Right forelimb (tissue), 1 donor: ENCODE measurements at regions not wholly inside any gene's neighbourhood (a gene's known extent, or its start where the extent isn't known, plus 50 kb on each side); places are given as distances from the start of the nearest gene placed in this dataset.
"Not testable (repeated sequence)": the region's sequence is repeated elsewhere in the genome, so short reads cannot be mapped to it uniquely, and the experiment has no call there.

Source experiments
- DNase-seq: peaks from one replicate; pipeline ENCODE4 v3.0.0-alpha.2; 2018

DNA sequence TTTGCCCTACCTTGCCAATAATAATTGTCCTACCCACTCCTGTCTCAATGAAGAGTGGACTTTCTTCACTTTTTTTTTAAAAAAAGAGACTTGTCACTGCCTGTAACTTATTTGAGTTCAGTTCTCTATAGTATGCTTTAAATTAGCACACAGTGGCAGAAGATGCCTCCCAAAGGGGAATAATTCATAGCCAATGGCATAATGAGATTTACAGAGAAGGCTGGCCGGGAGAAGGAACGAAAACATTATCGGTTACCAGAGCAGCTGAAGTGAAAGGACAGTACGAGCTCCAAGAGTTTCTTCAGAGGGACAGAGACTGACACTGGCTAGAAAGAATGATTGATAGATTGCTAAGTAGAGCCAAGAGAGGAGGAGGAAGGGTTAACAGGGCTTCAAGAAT is 356.3 kb downstream of the EMP1 start:
- DNase-seq: no peak

DNA sequence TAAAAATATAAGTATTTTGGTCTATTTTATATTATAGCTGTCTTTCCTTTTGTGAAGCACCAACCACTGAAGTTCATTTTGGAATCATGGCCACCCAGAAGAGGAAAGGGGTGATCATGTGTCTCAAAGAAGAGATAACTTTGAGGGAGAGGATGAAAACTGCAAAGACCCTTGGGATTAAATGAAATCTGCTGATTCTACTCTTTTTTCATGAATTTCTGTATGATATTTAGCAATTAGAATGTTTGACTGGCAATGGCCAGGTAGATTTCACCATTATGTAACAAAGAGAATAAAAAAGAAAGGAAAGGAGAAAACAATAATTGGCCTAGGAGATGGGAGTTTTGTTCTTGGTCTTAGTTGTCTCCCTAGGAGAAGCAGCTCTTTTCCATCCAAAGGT is 350.8 kb downstream of the EMP1 start:
- DNase-seq: no peak

GRCh38 chr12:13546231-13546630 is 349.7 kb downstream of the EMP1 start:
- DNase-seq: no peak

DNA sequence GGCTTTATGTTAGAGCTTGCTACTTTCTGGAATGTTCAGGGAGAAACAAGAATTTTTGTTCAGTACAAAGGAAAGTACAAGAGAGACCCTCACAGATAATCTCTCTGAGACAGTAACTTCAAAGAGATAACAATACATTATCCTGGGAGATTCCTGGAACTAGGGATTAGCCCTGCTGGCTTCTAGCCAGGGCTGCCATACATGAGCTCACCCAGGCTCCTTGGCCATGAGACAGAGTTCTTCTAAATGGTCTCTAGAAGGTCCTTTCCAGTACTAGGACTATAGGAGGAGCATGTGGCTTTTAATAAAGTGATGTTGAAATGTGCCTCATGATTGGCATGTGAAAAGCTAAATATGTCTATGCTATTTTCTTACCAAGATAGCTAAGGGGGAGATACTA is 342.5 kb downstream of the EMP1 start:
- DNase-seq: no peak

GRCh38 chr12:13538136-13538535 is 341.6 kb downstream of the EMP1 start:
- no peak for DNase-seq

DNA sequence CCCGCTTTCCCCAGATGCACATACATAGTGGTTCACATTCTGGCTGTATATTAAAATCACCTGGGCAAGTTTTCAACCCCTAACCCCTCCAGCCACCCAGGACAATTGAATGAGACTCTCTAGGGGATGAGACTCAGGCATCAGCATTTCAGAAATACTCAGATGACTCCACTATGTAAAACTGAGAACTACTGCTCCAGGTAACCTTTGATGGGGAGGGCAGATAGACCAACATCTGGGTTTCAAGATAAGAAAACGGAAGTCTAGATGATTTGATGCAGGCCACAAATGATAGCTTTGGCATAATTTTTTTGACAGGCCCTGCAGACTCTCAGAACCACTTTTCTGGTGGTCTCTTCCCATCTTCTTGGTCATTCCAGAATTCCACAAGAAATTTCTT is 341.1 kb downstream of the EMP1 start:
- DNase-seq: no peak

GRCh38 chr12:13536219-13536910 is 339.8 kb downstream of the EMP1 start:
- DNase-seq: no peak

DNA sequence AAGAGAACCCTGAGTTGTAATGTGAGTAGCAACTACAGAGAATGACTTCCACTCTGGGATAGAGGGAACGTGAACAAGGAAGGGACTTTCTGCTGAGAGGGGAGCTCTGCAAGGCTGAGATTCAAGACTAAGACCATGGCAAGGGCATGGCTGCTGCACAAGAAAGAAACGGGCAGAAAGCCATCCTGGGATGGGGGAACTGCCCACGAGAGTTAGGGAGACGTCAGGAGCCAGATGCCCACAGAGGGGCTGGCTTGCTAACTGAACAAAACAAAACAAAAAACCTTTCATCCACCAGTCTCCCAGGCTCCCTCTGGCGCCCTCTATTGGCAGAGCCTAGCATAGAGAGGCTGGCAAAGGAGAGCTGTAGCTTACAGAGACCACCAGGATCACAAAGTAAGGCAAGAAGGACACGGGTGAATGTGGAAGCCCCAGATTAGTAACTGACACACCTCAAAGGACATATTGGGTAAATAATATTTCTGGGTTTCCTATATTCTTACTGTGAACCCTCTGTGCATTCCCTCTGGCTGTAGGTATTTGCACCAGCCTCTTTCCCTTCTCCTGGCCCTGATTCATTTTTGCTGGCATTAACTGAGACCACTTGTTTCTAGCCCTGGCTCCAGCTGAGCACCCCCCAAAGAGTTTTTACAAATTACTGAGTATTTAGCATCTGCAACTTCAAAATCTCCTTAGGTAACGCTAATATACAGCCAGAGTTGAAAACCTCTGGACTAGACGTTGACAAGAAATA is 338.3 kb downstream of the EMP1 start:
- peak; percentile 85 for DNase-seq

- DNase-seq: no peak
These were observed 337.7 kb downstream of the EMP1 start for GRCh38 chr12:13534242-13534641.

GRCh38 chr12:13530966-13531365 is 334.4 kb downstream of the EMP1 start:
- no peak for DNase-seq

GRCh38 chr12:13526185-13526921 is 329.8 kb downstream of the EMP1 start:
- DNase-seq: not testable (repeated sequence)

DNA sequence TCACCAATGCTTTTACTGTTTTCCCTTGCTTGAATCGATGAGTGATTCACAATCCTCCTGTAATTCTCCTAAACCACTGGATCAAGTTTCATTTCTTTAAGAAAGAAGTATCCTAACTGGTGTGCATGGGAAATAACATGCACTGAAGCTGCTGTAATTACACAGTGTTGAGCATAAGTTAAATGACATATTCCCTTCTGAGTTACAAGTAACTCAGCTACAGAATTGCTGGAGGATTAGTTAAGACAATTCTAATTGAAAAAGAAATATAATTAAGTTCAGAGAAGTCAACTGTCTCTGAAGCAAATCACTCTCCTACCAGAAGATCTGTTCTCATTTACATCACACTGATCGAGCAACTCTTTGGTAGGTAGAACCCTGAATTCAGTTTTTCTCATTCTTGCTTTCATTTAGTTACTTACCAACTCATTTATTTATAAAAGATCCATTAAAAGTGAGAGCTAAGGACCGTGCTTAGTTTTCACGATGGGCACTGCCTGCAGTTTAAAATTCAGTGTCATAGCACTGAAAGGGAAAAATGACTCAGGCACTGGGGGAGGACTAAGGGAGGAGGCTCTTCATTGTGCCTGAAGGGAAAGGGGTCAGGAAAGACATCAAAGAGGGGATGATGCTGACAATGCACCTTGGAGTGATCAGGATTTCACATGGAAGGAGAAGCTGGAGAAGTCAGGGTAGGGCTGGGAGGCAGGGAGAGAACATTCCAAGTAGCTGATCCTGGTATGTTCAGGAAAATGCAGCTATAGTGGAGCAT is 327.2 kb downstream of the EMP1 start:
- DNase-seq: no peak

GRCh38 chr12:13518034-13518433 is 321.5 kb downstream of the EMP1 start:
- not testable (repeated sequence) for DNase-seq

- no peak for DNase-seq
These were observed 313.2 kb downstream of the EMP1 start for GRCh38 chr12:13509740-13510139.

DNA sequence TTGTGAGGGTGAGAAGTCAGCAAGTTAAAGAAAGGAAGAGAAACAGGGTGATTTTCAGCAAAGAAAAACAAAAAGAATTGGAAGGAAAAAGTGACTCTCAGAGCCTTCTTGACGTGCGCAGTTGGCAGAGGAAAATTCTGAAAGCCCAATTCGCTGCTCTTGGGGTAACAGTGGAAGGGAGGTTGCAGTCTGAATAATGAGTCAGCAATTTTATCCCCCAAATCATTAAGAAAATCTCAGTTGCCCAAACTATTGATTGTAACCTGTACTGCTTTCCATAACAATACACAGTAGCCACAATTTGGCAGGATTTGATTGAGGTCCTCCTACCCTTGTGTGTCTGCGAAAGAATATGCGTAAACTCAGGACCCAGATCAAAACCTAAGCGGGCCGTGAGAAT is 309.1 kb downstream of the EMP1 start:
- no peak for DNase-seq

DNA sequence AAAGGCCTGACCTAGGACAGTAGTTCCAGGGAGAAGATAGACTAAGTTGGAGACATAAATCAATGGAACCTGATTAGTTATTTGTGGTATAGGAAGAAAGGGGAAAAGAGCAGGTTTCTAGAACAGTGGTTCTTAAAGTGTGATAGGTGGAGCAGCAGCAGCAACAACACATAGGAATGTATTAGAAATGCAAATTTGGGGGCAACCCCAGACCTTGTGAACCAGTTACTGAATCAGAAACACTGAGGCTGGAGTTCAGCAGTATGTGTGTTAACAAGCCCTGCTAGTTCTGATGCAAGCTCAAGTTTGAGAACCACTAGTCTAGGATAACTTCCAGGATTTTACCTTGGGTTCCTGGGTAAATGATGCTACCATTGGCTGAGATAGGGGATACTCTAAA is 308.7 kb downstream of the EMP1 start:
- no peak for DNase-seq

DNA sequence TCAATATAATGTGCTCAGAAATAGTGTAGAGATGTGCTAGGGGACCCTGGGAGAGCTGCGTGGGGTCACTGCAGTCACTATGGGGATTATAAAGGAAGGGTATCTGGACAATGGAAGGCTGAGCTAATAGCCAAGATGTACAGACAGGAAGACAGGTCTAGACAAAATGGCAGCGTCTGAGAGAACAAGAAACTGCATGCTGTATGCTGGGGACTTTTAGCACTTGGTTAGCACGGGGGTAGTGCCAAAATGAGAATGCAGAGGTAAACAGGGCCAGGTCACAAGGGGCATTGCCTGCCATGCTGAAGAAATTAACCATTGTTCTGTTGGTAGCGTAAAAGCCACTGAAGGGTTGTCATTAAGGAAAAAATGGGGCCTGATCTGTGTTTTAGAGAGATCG is 308.2 kb downstream of the EMP1 start:
- DNase-seq: no peak

- no peak for DNase-seq
These were observed 307.5 kb downstream of the EMP1 start for GRCh38 chr12:13504074-13504473.

DNA sequence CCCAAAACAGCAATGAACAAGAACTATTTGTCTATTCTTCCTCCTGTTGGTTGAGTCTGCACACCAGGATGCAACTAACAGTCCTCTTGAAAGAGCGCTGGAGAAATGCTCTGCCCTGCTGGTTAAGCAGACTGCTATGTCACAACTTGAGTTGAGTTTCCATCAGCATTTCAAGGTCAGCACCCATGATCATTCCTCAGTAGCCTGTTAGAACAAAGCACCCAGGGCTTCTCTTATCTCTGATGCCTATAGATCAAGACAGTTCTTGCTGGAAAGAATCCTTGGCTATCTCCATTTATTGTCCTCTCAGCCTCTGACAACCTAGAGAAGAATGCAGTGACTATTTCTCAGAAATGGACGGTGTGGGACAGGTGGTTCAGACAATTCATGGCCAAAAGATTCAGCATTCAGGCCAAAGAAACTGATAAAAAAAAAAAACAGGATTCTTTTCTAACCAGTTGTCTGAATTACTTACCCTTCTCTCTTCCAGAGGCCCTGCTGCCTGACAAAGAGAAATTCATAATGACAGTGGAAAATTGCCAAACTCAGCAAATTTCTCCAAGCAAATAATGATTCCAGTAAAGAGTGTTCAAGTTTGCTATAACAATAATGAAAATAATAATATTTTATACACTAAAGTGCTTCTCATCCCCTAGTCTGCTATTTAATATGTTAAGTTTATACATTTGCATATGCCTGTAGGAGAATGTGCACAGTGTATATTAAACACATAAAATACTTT is 306.7 kb downstream of the EMP1 start:
- DNase-seq: no peak

DNA sequence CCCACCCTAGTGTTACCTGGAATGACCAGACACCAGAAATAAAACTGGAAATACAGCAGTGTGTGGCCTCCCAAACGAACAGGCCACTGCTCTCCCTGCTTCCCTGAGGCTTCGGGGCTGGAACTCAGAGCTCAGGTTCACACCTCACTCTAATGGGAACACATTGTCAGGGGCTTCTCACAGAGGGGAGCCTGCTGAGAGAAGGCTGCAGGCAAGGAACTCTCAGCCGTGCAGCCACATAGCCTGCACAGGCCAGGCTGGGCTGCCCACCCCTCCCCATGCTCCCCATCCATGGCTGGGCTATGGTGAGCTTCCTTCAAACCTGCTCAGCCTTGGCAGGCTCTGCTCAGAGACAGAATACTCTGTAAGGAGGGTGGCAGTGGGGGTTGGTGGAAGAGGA is 302.5 kb downstream of the EMP1 start:
- DNase-seq: no peak

- DNase-seq: no peak
These were observed 299.6 kb downstream of the EMP1 start for GRCh38 chr12:13496111-13496510.

DNA sequence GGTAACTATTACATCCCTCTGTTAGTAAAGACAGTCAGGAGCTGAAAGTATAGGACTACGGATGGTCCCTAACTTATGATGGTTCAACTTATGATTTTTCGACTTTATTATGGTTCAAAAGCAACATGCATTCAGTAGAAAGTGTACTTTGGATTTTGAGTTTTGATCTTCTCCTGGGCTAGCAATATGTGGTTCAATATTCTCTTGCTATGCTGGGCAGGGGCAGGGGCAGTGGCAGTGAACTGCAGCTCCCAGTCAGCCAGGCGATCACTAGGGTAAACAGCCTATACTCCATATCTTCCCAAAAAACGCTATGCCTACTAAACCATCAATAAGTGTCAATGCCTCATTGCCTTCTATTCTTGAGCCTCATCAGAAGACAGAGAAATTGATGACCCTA is 292.7 kb downstream of the EMP1 start:
- no peak for DNase-seq
